ENCODE measurements at regions not wholly inside any gene's neighbourhood (a gene's known extent, or its start where the extent isn't known, plus 50 kb on each side); places are given as distances from the start of the nearest gene placed in this dataset.

- DNase-seq: no peak
Observed at GRCh38 chr13:47147812-47148119, 250.9 kb upstream of the HTR2A start.

GRCh38 chr13:47146991-47147811 lies 250.3 kb upstream of the HTR2A start:
- DNase-seq: no peak

- no peak for DNase-seq
Observed at GRCh38 chr13:47146136-47146535, 249.3 kb upstream of the HTR2A start.

- DNase-seq: no peak
Observed at GRCh38 chr13:47144782-47145181, 247.9 kb upstream of the HTR2A start.

- no peak for DNase-seq
Observed at GRCh38 chr13:47142105-47142504, 245.3 kb upstream of the HTR2A start.

- no peak for DNase-seq
Observed at GRCh38 chr13:47139519-47139918, 242.7 kb upstream of the HTR2A start.

GRCh38 chr13:47136504-47136941 lies 239.7 kb upstream of the HTR2A start:
- DNase-seq: no peak

- DNase-seq: no peak
Observed at GRCh38 chr13:47135800-47136503, 239.1 kb upstream of the HTR2A start.

- no peak for DNase-seq
Observed at GRCh38 chr13:47134939-47135489, 238.2 kb upstream of the HTR2A start.

GRCh38 chr13:47133011-47133445 lies 236.2 kb upstream of the HTR2A start:
- no peak for DNase-seq

- no peak for DNase-seq
Observed at GRCh38 chr13:47129461-47129860, 232.6 kb upstream of the HTR2A start.

GRCh38 chr13:47126432-47126831 lies 229.6 kb upstream of the HTR2A start:
- no peak for DNase-seq

GRCh38 chr13:47121092-47121763 lies 224.4 kb upstream of the HTR2A start:
- DNase-seq: no peak

GRCh38 chr13:47120282-47120681 lies 223.4 kb upstream of the HTR2A start:
- no peak for DNase-seq

GRCh38 chr13:47119575-47120235 lies 222.9 kb upstream of the HTR2A start:
- DNase-seq: no peak

GRCh38 chr13:47117268-47117667 lies 220.4 kb upstream of the HTR2A start:
- no peak for DNase-seq

GRCh38 chr13:47114030-47114429 lies 217.2 kb upstream of the HTR2A start:
- DNase-seq: no peak

- no peak for DNase-seq
Observed at GRCh38 chr13:47112903-47113299, 216.0 kb upstream of the HTR2A start.

GRCh38 chr13:47112205-47112902 lies 215.5 kb upstream of the HTR2A start:
- DNase-seq: no peak

GRCh38 chr13:47111499-47111898 lies 214.6 kb upstream of the HTR2A start:
- no peak for DNase-seq

- DNase-seq: no peak
Observed at GRCh38 chr13:47110833-47111240, 214.0 kb upstream of the HTR2A start.

- DNase-seq: no peak
Observed at GRCh38 chr13:47110141-47110540, 213.3 kb upstream of the HTR2A start.

All from CD4-positive, alpha-beta T cell treated with Interferon alpha-2 for 1 hour (primary cell).